Smooth muscle cell of the brain vasculature (primary cell): ENCODE measurements at regions not wholly inside any gene's neighbourhood (a gene's known extent, or its start where the extent isn't known, plus 50 kb on each side); places are given as distances from the start of the nearest gene placed in this dataset.
A peak's percentile ranks its signal among the peaks of the same experiment; 100 is the strongest.
"Not testable (repeated sequence)": the region's sequence is repeated elsewhere in the genome, so short reads cannot be mapped to it uniquely, and the experiment has no call there.

Experiments used
- DNase-seq: peaks from one replicate; pipeline ENCODE4 v3.0.0-alpha.2; 2012; ENCODE audit warnings: low read depth, low spot score

GRCh38 chr2:222760301-222760897 is 88.9 kb downstream of the MOGAT1 start:
- no peak for DNase-seq

- DNase-seq, result no peak
Observed at GRCh38 chr2:222761888-222762287, 90.4 kb downstream of the MOGAT1 start.

GRCh38 chr2:222762342-222762741 is 90.9 kb downstream of the MOGAT1 start:
- DNase-seq, result no peak

- DNase-seq, result not testable (repeated sequence)
Observed at GRCh38 chr2:222765883-222766282, 94.4 kb downstream of the MOGAT1 start.

GRCh38 chr2:222768019-222768418 is 92.8 kb upstream of the ACSL3 start:
- DNase-seq, result not testable (repeated sequence)

- DNase-seq, result no peak
Observed at GRCh38 chr2:222769446-222769845, 91.4 kb upstream of the ACSL3 start.

- DNase-seq, result no peak
Observed at GRCh38 chr2:222769941-222770340, 90.9 kb upstream of the ACSL3 start.

GRCh38 chr2:222771832-222772231 is 89.0 kb upstream of the ACSL3 start:
- DNase-seq, result no peak

- DNase-seq, result no peak
Observed at GRCh38 chr2:222774941-222775340, 85.9 kb upstream of the ACSL3 start.

- no peak for DNase-seq
Observed at GRCh38 chr2:222776792-222777191, 84.0 kb upstream of the ACSL3 start.

GRCh38 chr2:222778400-222778799 is 82.4 kb upstream of the ACSL3 start:
- DNase-seq, result no peak

- no peak for DNase-seq
Observed at GRCh38 chr2:222779145-222779832, 81.5 kb upstream of the ACSL3 start.

- no peak for DNase-seq
Observed at GRCh38 chr2:222780051-222780450, 80.8 kb upstream of the ACSL3 start.

- no peak for DNase-seq
Observed at GRCh38 chr2:222782201-222782730, 78.6 kb upstream of the ACSL3 start.

GRCh38 chr2:222783592-222783991 is 77.2 kb upstream of the ACSL3 start:
- no peak for DNase-seq

GRCh38 chr2:222790932-222791331 is 69.9 kb upstream of the ACSL3 start:
- DNase-seq, result no peak

GRCh38 chr2:222792001-222792611 is 68.7 kb upstream of the ACSL3 start:
- DNase-seq, result no peak

- DNase-seq, result no peak
Observed at GRCh38 chr2:222794585-222795449, 66.0 kb upstream of the ACSL3 start.

GRCh38 chr2:222795450-222796357 is 65.1 kb upstream of the ACSL3 start:
- DNase-seq, result no peak

GRCh38 chr2:222796413-222797103 is 64.3 kb upstream of the ACSL3 start:
- DNase-seq, result peak; percentile 37
